Spinal cord (tissue), 9 donors: ENCODE measurements at regions not wholly inside any gene's neighbourhood (a gene's known extent, or its start where the extent isn't known, plus 50 kb on each side); places are given as distances from the start of the nearest gene placed in this dataset.

Experiments used
- DNase-seq, 6 donors: peaks; one replicate each; pipeline versions ENCODE4 v3.0.0 to v3.0.0-alpha.2; 2013 to 2015; ENCODE audit warnings: low spot score in 6 of 6, low read depth in 4 of 6
- H3K27ac ChIP-seq: one replicate; pipeline ENCODE4 v1.5.1; 2013; ENCODE audit warnings: low read depth, low read length, control low read depth
- H3K27me3 ChIP-seq: one replicate; pipeline ENCODE4 v1.6.1; 2013; ENCODE audit warnings: low read length; ENCODE audit not compliant: control insufficient read depth, insufficient read depth
- H3K36me3 ChIP-seq: one replicate; pipeline ENCODE4 v1.6.1; 2013; ENCODE audit warnings: low read length; ENCODE audit not compliant: control insufficient read depth, insufficient read depth
- H3K4me1 ChIP-seq: one replicate; pipeline ENCODE4 v1.6.1; 2013; ENCODE audit warnings: low read length; ENCODE audit not compliant: control insufficient read depth, insufficient read depth
- H3K4me3 ChIP-seq: one replicate; pipeline ENCODE4 v1.5.1; 2013; ENCODE audit warnings: low read depth, low read length, control low read depth
- H3K9me3 ChIP-seq: one replicate; pipeline ENCODE4 v1.6.1; 2013; ENCODE audit warnings: low read length; ENCODE audit not compliant: control insufficient read depth, insufficient read depth
- WGBS: methylation state at CpG from one replicate; pipeline ENCODE4 v1.1.5; 2013; ENCODE audit warnings: missing lambda C conversion rate; ENCODE audit not compliant: insufficient coverage; 5-methylcytosine and 5-hydroxymethylcytosine counted together
- donor health status: healthy.

GRCh38 chr20:24729896-24730605, 219.0 kb upstream of the CST7 start:
- Histone ChIP-seq H3K27me3 (no peaks in the 10 kb centered on the region), H3K4me1 (peaks cover 5% of the 10 kb centered on the region), H3K36me3 (no peaks in the 10 kb centered on the region), H3K27ac (no peak overlapping the region), H3K4me3 (no peak overlapping the region), H3K9me3 (no peaks in the 10 kb centered on the region)
- 96% methylated on average over 12 of the region's 17 CpGs for WGBS
- no peak for DNase-seq

DNA sequence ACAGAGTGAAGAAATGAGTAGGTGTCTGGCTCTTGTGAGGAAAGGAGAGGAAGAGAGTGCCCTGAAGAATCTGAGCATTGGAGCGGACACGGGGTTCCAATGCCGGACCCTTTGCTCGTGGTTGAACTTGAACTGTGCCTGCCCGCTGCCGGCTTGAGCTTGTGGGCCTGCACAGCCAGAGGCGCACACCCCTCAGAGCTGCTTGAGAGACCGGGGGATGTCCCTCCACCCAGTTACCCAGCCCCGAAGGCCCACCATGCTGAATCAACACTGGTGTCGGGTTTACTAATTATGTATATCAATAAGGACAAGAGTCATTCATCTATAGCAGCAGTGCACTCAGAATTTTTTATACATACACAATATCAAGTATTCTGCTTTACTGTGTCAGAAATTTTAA, 218.3 kb upstream of the CST7 start:
- WGBS: 87% methylated on average over 6 of the region's 10 CpGs

GRCh38 chr20:24731312-24731711, 217.8 kb upstream of the CST7 start:
- no peaks in the 10 kb centered on the region for H3K9me3 ChIP-seq
- no peaks in the 10 kb centered on the region for H3K36me3 ChIP-seq
- no peak overlapping the region for H3K4me3 ChIP-seq
- H3K4me1 ChIP-seq: peaks cover 6% of the 10 kb centered on the region
- H3K27me3 ChIP-seq: no peaks in the 10 kb centered on the region
- no peak for DNase-seq
- WGBS: 82% methylated on average over 5 of the region's 10 CpGs
- no peak overlapping the region for H3K27ac ChIP-seq

More for the DNA sequence above, 218.3 kb upstream of the CST7 start:
- DNase-seq: no peak
- H3K27me3 ChIP-seq: no peaks in the 10 kb centered on the region
- H3K9me3 ChIP-seq: no peaks in the 10 kb centered on the region
- peaks cover 6% of the 10 kb centered on the region for H3K4me1 ChIP-seq
- no peaks in the 10 kb centered on the region for H3K36me3 ChIP-seq
- no peak overlapping the region for H3K27ac ChIP-seq
- H3K4me3 ChIP-seq: no peak overlapping the region

GRCh38 chr20:24732076-24732475, 217.0 kb upstream of the CST7 start:
- Histone ChIP-seq H3K36me3 (no peaks in the 10 kb centered on the region), H3K4me1 (peaks cover 6% of the 10 kb centered on the region), H3K4me3 (no peak overlapping the region), H3K9me3 (no peaks in the 10 kb centered on the region), H3K27me3 (no peaks in the 10 kb centered on the region), H3K27ac (no peak overlapping the region)
- WGBS: 80% methylated on average over 2 of the region's 5 CpGs
- no peak for DNase-seq

GRCh38 chr20:24732599-24732998, 216.5 kb upstream of the CST7 start:
- DNase-seq: no peak
- Histone ChIP-seq H3K4me1 (peaks cover 6% of the 10 kb centered on the region), H3K36me3 (no peaks in the 10 kb centered on the region), H3K27me3 (no peaks in the 10 kb centered on the region), H3K9me3 (no peaks in the 10 kb centered on the region), H3K4me3 (no peak overlapping the region), H3K27ac (no peak overlapping the region)
- 98% methylated on average over 4 of the region's 4 CpGs for WGBS

- H3K36me3 ChIP-seq: no peaks in the 10 kb centered on the region
- H3K4me3 ChIP-seq: no peak overlapping the region
- H3K4me1 ChIP-seq: peaks cover 6% of the 10 kb centered on the region
- no peak for DNase-seq
- no peaks in the 10 kb centered on the region for H3K9me3 ChIP-seq
- no peaks in the 10 kb centered on the region for H3K27me3 ChIP-seq
- WGBS: no CpG with 5 or more reads among the region's 1 CpG
- H3K27ac ChIP-seq: no peak overlapping the region
These were observed 215.7 kb upstream of the CST7 start for GRCh38 chr20:24733416-24733815.

GRCh38 chr20:24734139-24734538, 214.9 kb upstream of the CST7 start:
- H3K36me3 ChIP-seq: no peaks in the 10 kb centered on the region
- DNase-seq: no peak
- WGBS: 92% methylated on average over 10 of the region's 10 CpGs

GRCh38 chr20:24735263-24735662, 213.8 kb upstream of the CST7 start:
- no peak for DNase-seq
- no peaks in the 10 kb centered on the region for H3K9me3 ChIP-seq
- no peaks in the 10 kb centered on the region for H3K36me3 ChIP-seq
- H3K4me1 ChIP-seq: peaks cover 6% of the 10 kb centered on the region
- no peak overlapping the region for H3K4me3 ChIP-seq
- no peaks in the 10 kb centered on the region for H3K27me3 ChIP-seq
- 67% methylated on average over 2 of the region's 7 CpGs for WGBS
- H3K27ac ChIP-seq: no peak overlapping the region

More at GRCh38 chr20:24734139-24734538, 214.9 kb upstream of the CST7 start:
- Histone ChIP-seq H3K4me1 (peaks cover 6% of the 10 kb centered on the region), H3K27me3 (no peaks in the 10 kb centered on the region), H3K27ac (no peak overlapping the region), H3K4me3 (no peak overlapping the region), H3K9me3 (no peaks in the 10 kb centered on the region)

GRCh38 chr20:24736131-24736843, 212.8 kb upstream of the CST7 start:
- Histone ChIP-seq H3K9me3 (no peaks in the 10 kb centered on the region), H3K36me3 (no peaks in the 10 kb centered on the region), H3K4me3 (no peak overlapping the region), H3K27ac (no peak overlapping the region), H3K4me1 (peaks cover 4% of the 10 kb centered on the region), H3K27me3 (no peaks in the 10 kb centered on the region)
- WGBS: 93% methylated on average over 4 of the region's 10 CpGs
- DNase-seq: no peak

- no peaks in the 10 kb centered on the region for H3K36me3 ChIP-seq
- 89% methylated on average over 4 of the region's 5 CpGs for WGBS
- peaks cover 3% of the 10 kb centered on the region for H3K4me1 ChIP-seq
- no peak overlapping the region for H3K4me3 ChIP-seq
- no peaks in the 10 kb centered on the region for H3K9me3 ChIP-seq
- no peak overlapping the region for H3K27ac ChIP-seq
- H3K27me3 ChIP-seq: no peaks in the 10 kb centered on the region
- no peak for DNase-seq
These were observed 212.2 kb upstream of the CST7 start for GRCh38 chr20:24736844-24737211.
